ENCODE measurements at regions not wholly inside any gene's neighbourhood (a gene's known extent, or its start where the extent isn't known, plus 50 kb on each side); places are given as distances from the start of the nearest gene placed in this dataset.

DNA sequence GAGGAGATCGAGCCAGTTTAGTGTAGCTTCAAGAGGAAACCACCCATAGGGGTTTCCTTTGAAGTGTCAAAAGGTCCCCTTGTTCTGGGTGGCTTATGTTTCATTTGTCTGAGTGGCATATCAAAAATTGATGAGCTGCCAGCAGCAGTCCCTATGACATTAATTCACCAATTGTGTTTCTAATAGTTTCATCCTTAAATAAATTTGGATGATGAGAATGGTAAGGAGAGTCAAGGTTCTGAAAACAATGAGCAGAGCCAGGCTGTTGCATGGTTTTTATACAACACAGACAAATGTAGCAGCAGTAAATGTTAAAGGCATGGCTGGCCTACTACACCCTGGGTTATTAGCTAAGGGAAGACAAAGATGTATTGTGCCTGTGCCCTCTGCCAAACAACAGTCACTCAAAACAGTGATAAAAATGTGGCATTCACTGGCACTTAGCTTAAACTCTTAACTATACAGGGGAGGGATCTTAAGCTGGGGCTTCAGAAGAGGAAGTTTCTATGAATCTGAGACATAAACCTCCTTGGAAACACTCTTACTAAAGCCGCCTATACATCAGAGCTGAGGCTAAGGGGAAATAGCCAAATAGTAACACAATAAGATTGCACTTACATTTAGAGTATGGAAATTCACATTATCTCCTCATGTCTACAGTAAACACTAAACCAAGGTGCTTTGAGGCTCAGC, 200.5 kb downstream of the POU4F1 start:
- H3K4me1 ChIP-seq (ENCODE audit: insufficient read depth, low read length), result no peaks in the 10 kb centered on the region

DNA sequence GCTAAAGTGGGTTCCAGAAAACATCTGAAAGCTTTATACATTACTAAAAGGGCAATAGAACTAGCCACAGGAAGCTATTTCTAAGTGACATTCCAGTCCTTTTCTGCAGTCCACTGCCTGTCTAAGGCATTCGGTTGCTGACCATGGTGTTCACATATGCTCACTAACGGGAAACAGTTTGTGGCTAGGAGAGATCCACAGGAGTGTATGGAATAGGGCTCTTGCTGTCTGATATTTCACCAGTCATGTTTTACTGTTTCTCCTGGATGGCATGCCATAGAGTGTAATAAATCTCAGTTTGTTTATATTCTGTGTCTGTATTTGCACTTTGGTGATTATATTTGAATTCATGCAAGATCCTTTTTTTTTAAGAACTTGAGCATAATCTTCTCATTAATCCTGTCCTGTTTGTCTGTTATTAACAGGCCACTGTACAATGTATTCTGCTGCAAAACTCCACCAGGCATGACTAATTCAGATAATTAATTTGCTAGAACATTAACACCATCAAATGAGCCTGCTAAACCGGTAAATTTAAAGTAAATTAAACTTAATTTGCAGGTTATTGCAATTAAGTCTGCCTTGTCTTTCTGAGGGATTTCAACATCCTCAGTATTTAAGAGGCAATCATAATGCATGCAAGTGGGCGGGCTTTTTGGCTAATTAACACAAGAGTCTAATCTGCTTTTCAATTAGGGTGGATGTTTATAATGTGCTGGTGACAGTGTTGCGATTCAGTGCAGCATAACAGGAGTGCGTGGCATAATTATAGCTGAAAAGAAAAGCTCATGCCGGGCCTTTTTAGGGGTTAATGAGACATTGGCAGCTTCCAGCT, 201.3 kb downstream of the POU4F1 start:
- no peak overlapping the region for H3K9ac ChIP-seq (ENCODE audit: low read depth, low read length)
- H3K36me3 ChIP-seq (ENCODE audit: insufficient read depth, low read length), result no peaks in the 10 kb centered on the region
- H3K4me1 ChIP-seq (ENCODE audit: insufficient read depth, low read length), result no peaks in the 10 kb centered on the region
- H3K9me3 ChIP-seq (ENCODE audit: control insufficient read depth, insufficient read depth, low read length), result no peaks in the 10 kb centered on the region

More for the DNA sequence above, 200.5 kb downstream of the POU4F1 start:
- Histone ChIP-seq H3K9ac (ENCODE audit: low read depth, low read length) (no peak overlapping the region), H3K36me3 (ENCODE audit: insufficient read depth, low read length) (no peaks in the 10 kb centered on the region), H3K9me3 (ENCODE audit: control insufficient read depth, insufficient read depth, low read length) (no peaks in the 10 kb centered on the region)

DNA sequence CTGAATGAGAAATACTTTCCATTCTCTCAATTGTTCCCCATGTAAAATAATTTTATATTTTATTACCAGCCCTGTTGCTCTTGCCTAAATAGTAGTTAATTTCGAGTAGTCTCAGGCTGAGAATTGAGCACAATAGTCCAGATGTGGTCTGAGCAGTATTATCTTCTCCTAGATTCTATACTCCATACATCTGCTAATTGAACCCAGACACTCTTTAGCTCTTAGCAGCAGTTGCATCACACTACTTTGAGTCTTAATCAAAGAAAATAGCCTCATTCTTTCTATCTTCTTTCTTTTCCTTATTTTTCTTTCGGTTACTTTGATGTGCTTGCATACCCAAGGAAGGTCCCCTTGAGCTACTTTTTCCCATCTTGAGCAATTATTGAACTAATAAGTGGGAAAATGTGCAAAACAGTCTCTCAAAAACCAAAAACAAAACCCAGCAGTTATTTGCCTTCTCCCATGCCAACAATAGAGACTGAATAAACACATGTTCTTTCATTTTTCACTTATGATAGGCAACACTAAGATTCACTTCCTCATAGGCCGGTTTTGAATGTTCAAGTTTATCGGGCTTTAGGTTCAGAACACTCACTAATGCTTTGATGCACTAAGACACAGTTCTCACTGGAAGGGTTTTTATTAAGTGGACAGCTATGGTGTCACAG, 204.5 kb downstream of the POU4F1 start:
- Histone ChIP-seq H3K9ac (ENCODE audit: low read depth, low read length) (no peak overlapping the region), H3K9me3 (ENCODE audit: control insufficient read depth, insufficient read depth, low read length) (no peaks in the 10 kb centered on the region), H3K4me1 (ENCODE audit: insufficient read depth, low read length) (no peaks in the 10 kb centered on the region)

DNA sequence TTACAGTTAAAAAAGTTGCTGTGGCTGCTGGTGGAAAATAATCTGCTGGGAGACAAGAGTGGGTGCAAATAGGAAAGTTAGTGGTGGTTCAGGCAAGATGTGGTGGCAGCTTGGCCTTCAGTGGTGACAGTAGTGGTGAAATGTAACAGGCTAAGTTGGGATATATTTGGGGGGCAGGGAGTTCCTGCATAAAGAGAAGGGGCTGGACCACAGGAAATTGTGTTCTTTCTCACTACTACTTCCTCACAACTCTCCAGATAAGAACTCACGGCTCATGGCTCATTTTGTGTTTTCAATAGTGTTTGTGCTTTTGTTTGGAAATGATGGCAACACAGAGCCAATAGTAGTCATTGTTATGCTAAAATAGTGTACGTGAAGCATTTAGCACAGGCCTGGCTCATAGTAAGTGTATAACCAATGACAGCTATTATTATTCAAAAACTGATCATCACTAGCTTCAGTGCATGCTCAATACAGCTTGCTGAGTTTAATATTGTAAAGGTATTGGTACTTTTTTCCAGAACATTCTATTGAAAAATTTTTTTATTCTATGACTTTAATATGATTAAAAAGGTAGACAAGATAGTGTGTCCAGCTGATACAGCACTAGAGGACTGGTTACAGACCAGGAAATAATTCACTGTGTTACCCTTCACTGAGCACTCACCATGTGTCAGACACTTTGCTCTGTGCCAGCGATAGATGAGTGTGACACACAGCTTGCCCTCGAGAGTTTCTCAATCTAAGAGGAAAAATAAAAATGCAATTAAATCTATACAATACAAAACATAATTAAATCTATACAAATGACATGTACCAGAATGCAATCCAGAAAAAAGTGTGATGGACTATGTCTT, 209.8 kb downstream of the POU4F1 start:
- Histone ChIP-seq H3K36me3 (ENCODE audit: insufficient read depth, low read length) (no peaks in the 10 kb centered on the region), H3K9ac (ENCODE audit: low read depth, low read length) (no peak overlapping the region), H3K4me1 (ENCODE audit: insufficient read depth, low read length) (no peaks in the 10 kb centered on the region), H3K9me3 (ENCODE audit: control insufficient read depth, insufficient read depth, low read length) (no peaks in the 10 kb centered on the region)

More for the DNA sequence above, 204.5 kb downstream of the POU4F1 start:
- no peaks in the 10 kb centered on the region for H3K36me3 ChIP-seq (ENCODE audit: insufficient read depth, low read length)

DNA sequence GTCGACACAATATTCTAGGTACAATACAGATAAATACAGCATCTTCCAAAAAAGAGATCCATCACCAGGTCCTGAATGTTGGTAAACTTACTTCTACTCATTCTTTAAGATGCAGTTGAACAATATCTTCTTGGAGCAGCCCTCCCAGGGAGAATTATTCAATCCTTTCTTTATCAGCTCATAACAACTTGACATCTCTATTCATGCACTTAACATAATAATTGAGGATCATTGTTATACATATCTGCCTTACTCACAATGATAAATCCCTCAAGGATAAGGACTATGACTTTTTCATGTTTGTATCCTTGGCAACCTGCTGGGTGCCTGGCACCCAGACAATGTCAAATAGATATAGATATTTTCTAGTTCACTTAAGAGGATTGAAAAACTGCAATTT, 219.5 kb downstream of the POU4F1 start:
- Histone ChIP-seq H3K36me3 (ENCODE audit: insufficient read depth, low read length) (no peaks in the 10 kb centered on the region), H3K4me1 (ENCODE audit: insufficient read depth, low read length) (peaks cover 5% of the 10 kb centered on the region; the same call in 1 of the 2 replicates), H3K9me3 (ENCODE audit: control insufficient read depth, insufficient read depth, low read length) (no peaks in the 10 kb centered on the region), H3K9ac (ENCODE audit: low read depth, low read length) (no peak overlapping the region)

DNA sequence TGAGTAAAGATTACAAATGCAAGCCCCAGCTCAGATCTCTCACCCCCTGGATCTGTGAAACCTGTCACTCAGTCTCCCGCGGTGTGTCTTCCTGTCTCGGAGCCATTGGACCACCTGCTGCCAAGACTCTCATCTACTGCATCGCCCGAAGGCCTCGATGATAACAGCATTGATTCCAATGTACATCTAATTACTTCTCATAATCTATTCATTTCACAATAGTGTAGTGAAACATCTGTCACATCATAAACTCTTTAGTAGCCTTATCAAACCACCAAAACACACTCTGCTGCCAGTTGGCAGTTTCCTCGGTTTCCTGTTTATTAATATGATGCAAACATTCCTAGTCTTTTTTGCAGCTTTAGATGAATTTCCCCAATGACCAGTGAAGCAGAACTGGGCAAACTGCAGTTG, 220.3 kb downstream of the POU4F1 start:
- Histone ChIP-seq H3K4me1 (ENCODE audit: insufficient read depth, low read length) (peaks cover 5% of the 10 kb centered on the region; the same call in 1 of the 2 replicates), H3K9ac (ENCODE audit: low read depth, low read length) (no peak overlapping the region), H3K36me3 (ENCODE audit: insufficient read depth, low read length) (no peaks in the 10 kb centered on the region), H3K9me3 (ENCODE audit: control insufficient read depth, insufficient read depth, low read length) (no peaks in the 10 kb centered on the region)

DNA sequence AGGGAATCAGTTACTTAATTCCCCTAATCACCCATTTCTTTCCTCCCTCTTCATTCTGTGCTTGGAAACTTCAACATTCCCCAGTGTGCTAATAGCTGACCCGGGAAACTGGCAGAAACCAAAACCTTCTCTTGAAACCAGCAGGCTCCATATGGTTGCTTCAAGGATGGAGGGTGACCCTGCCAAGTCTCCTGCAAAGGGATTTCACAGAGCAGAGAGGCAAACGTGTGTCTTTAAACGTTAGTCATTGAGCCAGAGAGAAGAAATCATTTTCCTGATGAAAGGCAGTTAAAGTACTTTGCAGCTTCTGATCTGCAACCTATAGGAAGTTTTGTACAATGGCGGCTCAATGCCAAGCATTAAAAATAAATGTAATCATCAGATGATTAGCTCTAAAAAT, 220.9 kb downstream of the POU4F1 start:
- H3K9ac ChIP-seq (ENCODE audit: low read depth, low read length), result no peak overlapping the region
- H3K36me3 ChIP-seq (ENCODE audit: insufficient read depth, low read length), result no peaks in the 10 kb centered on the region
- peaks cover 5% of the 10 kb centered on the region; the same call in 1 of the 2 replicates for H3K4me1 ChIP-seq (ENCODE audit: insufficient read depth, low read length)
- no peaks in the 10 kb centered on the region for H3K9me3 ChIP-seq (ENCODE audit: control insufficient read depth, insufficient read depth, low read length)

DNA sequence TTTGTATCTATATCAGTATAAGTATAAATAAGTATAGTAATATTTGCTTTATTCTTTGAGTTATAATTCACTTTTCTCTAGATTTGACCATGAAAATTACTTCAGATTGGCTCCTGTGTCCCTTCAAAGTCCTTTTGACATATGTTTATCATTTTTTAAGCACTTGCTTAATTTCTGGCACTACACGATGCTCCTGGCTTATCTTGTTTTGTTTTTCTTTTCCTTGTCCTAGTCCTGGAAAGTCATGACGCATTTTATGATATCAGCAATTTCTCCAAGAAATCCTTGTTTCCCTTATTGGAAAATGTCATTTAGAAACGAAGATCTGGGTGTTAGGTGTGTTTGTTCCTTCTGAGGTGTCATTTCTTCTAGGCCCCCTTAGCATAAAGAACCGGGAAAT, 226.5 kb downstream of the POU4F1 start:
- no peaks in the 10 kb centered on the region for H3K36me3 ChIP-seq (ENCODE audit: insufficient read depth, low read length)
- H3K9ac ChIP-seq (ENCODE audit: low read depth, low read length), result no peak overlapping the region
- no peaks in the 10 kb centered on the region for H3K9me3 ChIP-seq (ENCODE audit: control insufficient read depth, insufficient read depth, low read length)
- no peaks in the 10 kb centered on the region for H3K4me1 ChIP-seq (ENCODE audit: insufficient read depth, low read length)

DNA sequence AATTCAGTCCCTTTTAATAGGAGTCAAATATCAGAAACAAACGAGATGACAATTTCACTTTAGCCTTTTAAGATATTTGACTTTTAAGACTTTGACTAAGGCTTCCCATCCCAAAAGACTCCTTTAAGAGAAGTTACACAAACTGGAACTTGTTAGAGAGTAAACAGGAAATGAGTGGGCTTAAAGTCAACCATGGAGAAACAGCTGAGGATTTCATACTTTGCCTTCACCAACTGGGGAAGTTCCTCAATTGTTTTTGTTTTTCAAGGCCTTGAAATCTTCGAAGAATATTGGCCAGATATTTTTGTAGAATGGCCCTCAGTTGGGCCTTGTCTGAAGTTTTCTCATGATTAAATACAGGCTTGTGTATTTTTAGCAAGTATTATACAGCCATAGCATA, 227.3 kb downstream of the POU4F1 start:
- no peak overlapping the region for H3K9ac ChIP-seq (ENCODE audit: low read depth, low read length)
- H3K9me3 ChIP-seq (ENCODE audit: control insufficient read depth, insufficient read depth, low read length), result no peaks in the 10 kb centered on the region
- no peaks in the 10 kb centered on the region for H3K4me1 ChIP-seq (ENCODE audit: insufficient read depth, low read length)
- H3K36me3 ChIP-seq (ENCODE audit: insufficient read depth, low read length), result no peaks in the 10 kb centered on the region

DNA sequence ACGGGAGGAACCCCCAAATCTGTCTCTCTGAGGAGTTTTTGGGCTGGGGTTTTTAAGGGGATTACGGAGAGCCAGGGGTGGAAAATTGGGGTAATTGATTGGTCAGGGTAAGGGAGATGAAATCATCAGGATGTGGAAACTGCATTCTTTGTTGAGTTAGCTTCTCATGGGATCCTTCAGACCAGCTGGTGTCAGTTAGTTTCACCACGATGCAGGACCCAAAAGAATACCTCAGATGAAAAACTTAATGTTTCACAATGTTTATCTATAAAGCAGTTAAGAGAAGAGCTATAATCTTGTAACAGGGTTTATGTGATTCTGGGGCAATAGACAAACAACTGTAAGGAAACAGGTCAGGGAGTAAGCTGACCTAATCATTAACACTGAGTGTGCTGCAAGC, 230.8 kb downstream of the POU4F1 start:
- no peak overlapping the region for H3K9ac ChIP-seq (ENCODE audit: low read depth, low read length)
- H3K36me3 ChIP-seq (ENCODE audit: insufficient read depth, low read length), result no peaks in the 10 kb centered on the region
- H3K9me3 ChIP-seq (ENCODE audit: control insufficient read depth, insufficient read depth, low read length), result no peaks in the 10 kb centered on the region
- H3K4me1 ChIP-seq (ENCODE audit: insufficient read depth, low read length), result no peaks in the 10 kb centered on the region

DNA sequence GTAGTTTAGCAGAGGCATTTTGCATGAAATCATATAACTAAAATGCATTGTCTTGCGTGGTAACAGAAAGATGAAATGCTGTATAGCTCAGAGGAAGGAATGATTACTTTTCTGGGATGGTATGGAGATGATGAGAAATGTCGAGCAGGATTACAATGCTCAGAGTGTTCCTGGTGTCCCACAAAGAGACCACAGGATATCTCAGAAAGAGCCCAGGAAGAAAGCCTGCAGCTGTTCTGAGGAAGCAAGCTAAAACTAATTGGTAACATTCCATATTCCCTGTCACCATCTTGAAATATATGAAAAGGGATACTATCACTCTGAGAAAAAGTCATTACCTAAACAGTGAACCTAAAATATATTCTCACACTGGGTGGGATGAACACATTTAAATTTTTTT, 233.1 kb downstream of the POU4F1 start:
- no peaks in the 10 kb centered on the region for H3K4me1 ChIP-seq (ENCODE audit: insufficient read depth, low read length)
- H3K9me3 ChIP-seq (ENCODE audit: control insufficient read depth, insufficient read depth, low read length), result no peaks in the 10 kb centered on the region
- no peaks in the 10 kb centered on the region for H3K36me3 ChIP-seq (ENCODE audit: insufficient read depth, low read length)
- no peak overlapping the region for H3K9ac ChIP-seq (ENCODE audit: low read depth, low read length)

DNA sequence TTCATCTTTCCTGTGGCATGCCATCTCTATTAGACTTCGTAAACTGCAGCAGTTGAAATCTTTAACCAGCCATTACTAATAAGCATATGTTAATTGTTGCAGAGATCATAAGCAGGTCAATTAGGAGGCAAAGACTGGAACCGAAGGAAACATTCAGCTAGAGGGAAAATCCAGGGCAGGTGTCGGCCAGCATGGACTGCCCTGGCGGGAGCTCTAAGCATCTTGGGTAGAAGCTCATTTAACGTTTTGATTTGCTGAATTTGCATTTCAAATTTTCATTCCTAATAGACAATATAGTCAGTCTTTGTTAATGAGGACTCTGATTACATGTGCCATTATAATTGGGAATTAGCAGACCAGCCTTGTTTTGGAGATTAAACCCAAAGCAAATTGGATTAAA, 238.6 kb downstream of the POU4F1 start:
- H3K9me3 ChIP-seq (ENCODE audit: control insufficient read depth, insufficient read depth, low read length), result no peaks in the 10 kb centered on the region
- H3K4me1 ChIP-seq (ENCODE audit: insufficient read depth, low read length), result no peaks in the 10 kb centered on the region
- H3K9ac ChIP-seq (ENCODE audit: low read depth, low read length), result no peak overlapping the region
- no peaks in the 10 kb centered on the region for H3K36me3 ChIP-seq (ENCODE audit: insufficient read depth, low read length)

DNA sequence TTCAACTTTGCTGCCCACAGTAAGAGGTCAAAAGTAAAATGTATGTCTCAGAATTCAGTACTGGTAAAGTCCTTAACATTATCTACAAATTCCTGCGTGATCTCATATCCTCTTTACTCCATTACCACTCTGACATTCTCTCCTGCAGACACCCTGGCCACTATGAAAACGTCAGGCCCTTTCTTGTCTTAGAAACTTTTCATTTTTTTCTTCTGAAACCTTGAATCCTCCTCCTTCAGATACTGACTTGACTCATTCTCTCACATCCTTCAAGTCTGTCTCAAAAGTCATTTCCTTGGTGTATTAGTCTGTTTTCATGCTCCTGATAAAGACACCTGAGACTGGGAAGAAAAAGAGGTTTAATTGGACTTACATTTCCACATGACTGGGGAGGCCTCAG, 262.3 kb downstream of the POU4F1 start:
- no peaks in the 10 kb centered on the region for H3K4me1 ChIP-seq (ENCODE audit: insufficient read depth, low read length)
- no peaks in the 10 kb centered on the region for H3K9me3 ChIP-seq (ENCODE audit: control insufficient read depth, insufficient read depth, low read length)
- H3K9ac ChIP-seq (ENCODE audit: low read depth, low read length), result no peak overlapping the region
- no peaks in the 10 kb centered on the region for H3K36me3 ChIP-seq (ENCODE audit: insufficient read depth, low read length)

DNA sequence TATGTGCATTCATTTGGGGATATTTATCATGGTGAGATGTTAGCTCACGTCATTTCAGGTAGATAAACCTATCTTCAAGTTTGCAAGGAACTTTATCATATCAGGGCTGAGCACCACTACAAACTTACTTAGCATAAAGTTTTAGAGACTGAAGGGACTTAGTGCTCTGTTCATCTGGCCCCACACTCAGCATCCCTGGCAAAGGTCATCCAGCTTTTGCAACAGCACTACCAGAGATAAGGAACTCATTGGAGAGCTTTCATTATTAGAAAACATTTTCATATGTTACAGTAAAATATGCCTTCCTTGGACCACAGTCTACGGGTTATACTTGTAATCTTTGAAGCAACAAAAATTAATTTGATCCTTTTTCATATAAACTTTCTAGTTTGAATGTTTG, 263.4 kb downstream of the POU4F1 start:
- H3K9ac ChIP-seq (ENCODE audit: low read depth, low read length), result no peak overlapping the region
- no peaks in the 10 kb centered on the region for H3K4me1 ChIP-seq (ENCODE audit: insufficient read depth, low read length)
- H3K9me3 ChIP-seq (ENCODE audit: control insufficient read depth, insufficient read depth, low read length), result no peaks in the 10 kb centered on the region
- no peaks in the 10 kb centered on the region for H3K36me3 ChIP-seq (ENCODE audit: insufficient read depth, low read length)
